OCI-LY3 (cell line): ENCODE measurements at regions not wholly inside any gene's neighbourhood (a gene's known extent, or its start where the extent isn't known, plus 50 kb on each side); places are given as distances from the start of the nearest gene placed in this dataset.

ENCODE experiments used
- H2AFZ ChIP-seq: fragments of 200-600, 300-600 bp; shearing (Covaris generic); 2 replicates; pipeline ENCODE4 v1.6.0; 2014; ENCODE audit warnings: antibody characterized with exemption, low read depth, low read length
- H3K27ac ChIP-seq: fragments of 200-600, 300-600 bp; sonication (generic); 2 replicates; pipeline ENCODE4 v1.5.1; 2014; ENCODE audit warnings: mild to moderate bottlenecking, low read length, moderate library complexity, mixed read lengths
- H3K27me3 ChIP-seq: fragments of 200-600, 300-600 bp; sonication (generic); 2 replicates; pipeline ENCODE4 v1.6.1; 2014; ENCODE audit warnings: low read depth, low read length, mixed read lengths
- H3K36me3 ChIP-seq: fragments of 200-600, 300-600 bp; sonication (generic); replicated peaks from 2 replicates; pipeline ENCODE3; 2014; ENCODE audit warnings: low read depth, low read length, mixed read lengths
- H3K4me1 ChIP-seq: fragments of 300-600, 200-600 bp; sonication (generic); 2 replicates; pipeline ENCODE4 v1.6.1; 2014; ENCODE audit warnings: low read length, mixed read lengths
- H3K4me2 ChIP-seq: fragments of 200-600, 300-600 bp; sonication (generic); 2 replicates; pipeline ENCODE4 v1.6.1; 2014; ENCODE audit warnings: low read length, mixed read lengths
- H3K4me3 ChIP-seq: fragments of 300-600, 200-600 bp; sonication (generic); 2 replicates; pipeline ENCODE4 v1.5.1; 2014; ENCODE audit warnings: antibody characterized with exemption, mild to moderate bottlenecking, low read length, moderate library complexity
- H3K79me2 ChIP-seq: fragments of 300-600, 200-600 bp; shearing (Covaris generic); 2 replicates; pipeline ENCODE4 v1.6.1; 2014; ENCODE audit warnings: mild to moderate bottlenecking, low read length, mixed read lengths
- H3K9ac ChIP-seq: fragments of 300-600, 200-600 bp; shearing (Covaris generic); 2 replicates; pipeline ENCODE4 v1.6.0; 2014; ENCODE audit warnings: mild to moderate bottlenecking, low read length, moderate library complexity
- H3K9me3 ChIP-seq: fragments of 200-600, 300-600 bp; shearing (Covaris generic); 2 replicates; pipeline ENCODE4 v1.6.1; 2014; ENCODE audit warnings: low read length, mixed read lengths; ENCODE audit not compliant: insufficient read depth
- H4K20me1 ChIP-seq: fragments of 200-600, 300-600 bp; sonication (generic); 2 replicates; pipeline ENCODE4 v1.6.1; 2016; ENCODE audit warnings: low read length, mixed read lengths; ENCODE audit not compliant: insufficient read depth
- EZH2phosphoT487 ChIP-seq: fragments of 200-600 bp; shearing (Covaris generic); IDR thresholded peaks from 2 replicates; pipeline ENCODE4 v1.6.1; 2018; ENCODE audit warnings: antibody characterized with exemption, mixed run types, low read depth
- TF ChIP-seq, protein P1 (sequence below): fragments of 200-600, 300-600 bp; sonication (generic); IDR thresholded peaks from 2 replicates; pipeline ENCODE4 v1.5.1; 2014; ENCODE audit warnings: antibody characterized with exemption, low read length, low read depth

DNA sequence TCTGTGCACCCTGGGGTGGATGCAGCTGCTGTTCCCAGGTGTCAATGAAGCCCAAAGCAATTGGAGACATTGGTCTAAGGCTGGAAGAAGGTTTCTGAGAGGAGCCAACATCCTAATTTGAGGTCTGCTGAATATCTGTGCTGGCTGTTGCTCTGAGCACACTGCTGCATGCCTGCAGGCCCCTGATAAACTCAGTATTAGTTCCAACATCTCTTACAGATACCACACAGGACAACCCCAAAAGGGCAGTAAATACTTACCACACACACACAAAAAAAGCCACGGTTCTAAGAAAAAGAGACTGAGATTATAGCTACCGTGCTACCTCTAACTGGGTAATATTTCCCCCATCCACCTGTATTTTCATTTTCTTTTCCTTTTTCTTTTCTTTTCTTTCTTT, 164.3 kb upstream of the SOX4 start:
- no peak overlapping the region for H3K27ac ChIP-seq
- peaks cover 16% of the 10 kb centered on the region for H3K4me1 ChIP-seq
- H3K9ac ChIP-seq = no peak overlapping the region
- H3K27me3 ChIP-seq = no peaks in the 10 kb centered on the region
- H3K4me2 ChIP-seq = no peak overlapping the region
- no peaks in the 10 kb centered on the region for H4K20me1 ChIP-seq
- no peaks in the 10 kb centered on the region for H3K36me3 ChIP-seq
- H3K79me2 ChIP-seq = no peaks in the 10 kb centered on the region
- H2AFZ ChIP-seq = no peak overlapping the region
- H3K9me3 ChIP-seq = no peaks in the 10 kb centered on the region
- H3K4me3 ChIP-seq = no peak overlapping the region
- TF ChIP-seq, protein P1, sequence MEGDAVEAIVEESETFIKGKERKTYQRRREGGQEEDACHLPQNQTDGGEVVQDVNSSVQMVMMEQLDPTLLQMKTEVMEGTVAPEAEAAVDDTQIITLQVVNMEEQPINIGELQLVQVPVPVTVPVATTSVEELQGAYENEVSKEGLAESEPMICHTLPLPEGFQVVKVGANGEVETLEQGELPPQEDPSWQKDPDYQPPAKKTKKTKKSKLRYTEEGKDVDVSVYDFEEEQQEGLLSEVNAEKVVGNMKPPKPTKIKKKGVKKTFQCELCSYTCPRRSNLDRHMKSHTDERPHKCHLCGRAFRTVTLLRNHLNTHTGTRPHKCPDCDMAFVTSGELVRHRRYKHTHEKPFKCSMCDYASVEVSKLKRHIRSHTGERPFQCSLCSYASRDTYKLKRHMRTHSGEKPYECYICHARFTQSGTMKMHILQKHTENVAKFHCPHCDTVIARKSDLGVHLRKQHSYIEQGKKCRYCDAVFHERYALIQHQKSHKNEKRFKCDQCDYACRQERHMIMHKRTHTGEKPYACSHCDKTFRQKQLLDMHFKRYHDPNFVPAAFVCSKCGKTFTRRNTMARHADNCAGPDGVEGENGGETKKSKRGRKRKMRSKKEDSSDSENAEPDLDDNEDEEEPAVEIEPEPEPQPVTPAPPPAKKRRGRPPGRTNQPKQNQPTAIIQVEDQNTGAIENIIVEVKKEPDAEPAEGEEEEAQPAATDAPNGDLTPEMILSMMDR = no peak
- TF ChIP-seq EZH2phosphoT487 = no peak

DNA sequence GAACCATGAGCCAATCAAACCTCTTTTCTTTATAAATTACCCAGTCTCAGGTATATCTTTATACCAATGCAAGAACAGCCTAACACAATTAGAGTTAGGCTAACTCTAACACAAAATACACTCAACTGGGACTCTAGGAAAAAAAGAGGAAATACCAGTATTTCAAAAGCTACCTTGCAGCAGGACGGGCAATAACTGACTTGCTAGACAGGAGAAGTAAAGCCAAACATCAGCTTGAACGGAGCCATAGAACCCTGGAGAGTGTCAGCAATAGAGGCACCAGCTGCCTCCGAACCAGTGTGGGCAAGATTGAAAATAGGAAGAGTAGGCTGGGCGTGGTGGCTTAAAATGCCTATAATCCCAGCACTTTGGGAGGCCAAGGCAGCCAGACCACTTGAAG, 162.0 kb upstream of the SOX4 start:
- Histone ChIP-seq H3K4me3 (no peak overlapping the region), H3K4me2 (no peak overlapping the region), H2AFZ (no peak overlapping the region), H3K4me1 (peaks cover 37% of the 10 kb centered on the region), H3K9me3 (no peaks in the 10 kb centered on the region), H4K20me1 (no peaks in the 10 kb centered on the region), H3K27me3 (no peaks in the 10 kb centered on the region), H3K27ac (no peak overlapping the region), H3K36me3 (peaks cover 7% of the 10 kb centered on the region), H3K9ac (no peak overlapping the region), H3K79me2 (no peaks in the 10 kb centered on the region)
- TF ChIP-seq, protein P1 = no peak
- no peak for TF ChIP-seq EZH2phosphoT487

DNA sequence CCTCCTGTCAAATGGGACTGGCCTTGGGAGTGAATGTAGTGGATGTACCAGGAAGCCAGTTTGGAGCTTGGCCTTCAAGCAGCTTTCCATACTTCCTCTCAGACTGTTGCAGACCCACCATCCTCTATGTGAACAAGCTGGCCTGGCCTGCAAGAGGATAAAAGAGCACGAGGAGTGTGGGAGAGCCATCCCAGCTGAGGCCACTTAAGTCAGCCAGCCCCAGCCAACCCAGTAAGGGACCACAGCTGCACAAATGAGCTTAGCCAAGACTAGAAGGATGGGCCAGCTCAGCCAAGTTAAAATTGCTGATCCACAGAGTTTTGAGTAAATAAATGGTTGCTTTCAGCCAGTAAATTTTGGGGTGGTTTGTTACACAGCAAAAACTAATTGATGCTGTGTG, 156.9 kb upstream of the SOX4 start:
- peaks cover 9% of the 10 kb centered on the region for H3K36me3 ChIP-seq
- H3K4me3 ChIP-seq = no peak overlapping the region
- H3K27me3 ChIP-seq = no peaks in the 10 kb centered on the region
- peak overlapping the region; percentile 6; the same call in 1 of the 2 replicates for H3K9ac ChIP-seq
- H3K79me2 ChIP-seq = no peaks in the 10 kb centered on the region
- H3K4me1 ChIP-seq = peaks cover 65% of the 10 kb centered on the region
- peak overlapping the region; percentile 100 for H3K27ac ChIP-seq
- 0 out of 2 replicates have a peak overlapping the region, but pooled peaks have one; percentile 20 for H2AFZ ChIP-seq
- TF ChIP-seq EZH2phosphoT487 = no peak
- TF ChIP-seq, protein P1 = no peak
- no peak overlapping the region for H3K4me2 ChIP-seq
- H3K9me3 ChIP-seq = no peaks in the 10 kb centered on the region
- H4K20me1 ChIP-seq = no peaks in the 10 kb centered on the region

DNA sequence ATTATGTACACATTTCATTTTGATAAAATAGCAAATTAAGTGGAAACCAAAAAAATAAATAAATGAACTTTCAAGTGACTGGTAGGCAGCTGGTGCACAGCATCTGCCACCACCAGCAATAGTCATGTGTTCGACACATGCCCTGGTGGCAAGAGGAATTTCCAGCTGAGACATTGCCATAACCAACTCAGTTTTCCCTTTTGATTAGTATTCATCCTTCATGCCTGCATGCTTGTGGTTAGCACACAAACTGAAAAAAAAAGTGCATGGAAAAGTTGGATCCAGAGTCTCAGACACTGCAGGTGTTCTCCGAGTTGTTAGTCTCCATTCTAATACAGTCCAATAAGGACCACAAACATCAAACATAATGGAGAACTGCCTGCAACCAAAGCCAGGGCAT, 156.0 kb upstream of the SOX4 start:
- no peak overlapping the region for H2AFZ ChIP-seq
- H3K4me3 ChIP-seq = peak overlapping the region; percentile 77
- no peaks in the 10 kb centered on the region for H3K79me2 ChIP-seq
- TF ChIP-seq, protein P1 = no peak
- TF ChIP-seq EZH2phosphoT487 = no peak
- H3K4me2 ChIP-seq = peak overlapping the region; percentile 91
- no peaks in the 10 kb centered on the region for H3K9me3 ChIP-seq
- H3K36me3 ChIP-seq = peaks cover 9% of the 10 kb centered on the region
- H3K9ac ChIP-seq = peak overlapping the region; percentile 84
- H3K27me3 ChIP-seq = no peaks in the 10 kb centered on the region
- H3K4me1 ChIP-seq = peaks cover 59% of the 10 kb centered on the region
- peak overlapping the region; percentile 100 for H3K27ac ChIP-seq
- no peaks in the 10 kb centered on the region for H4K20me1 ChIP-seq
